ENCODE measurements at regions not wholly inside any gene's neighbourhood (a gene's known extent, or its start where the extent isn't known, plus 50 kb on each side); places are given as distances from the start of the nearest gene placed in this dataset.
A peak's percentile ranks its signal among the peaks of the same experiment; 100 is the strongest.
"Not testable (repeated sequence)": the region's sequence is repeated elsewhere in the genome, so short reads cannot be mapped to it uniquely, and the experiment has no call there.

GRCh38 chr16:15307184-15307583 lies 70.9 kb downstream of the NPIPA5 start:
- POLR2A ChIA-PET; H3K27me3 ChIP-seq (ENCODE audit: control insufficient read depth, insufficient read depth, low read length); H3K9me3 ChIP-seq (ENCODE audit: control insufficient read depth, insufficient read depth, low read length); H3K4me3 ChIP-seq (ENCODE audit: low read depth, low read length); H3K27ac ChIP-seq (ENCODE audit: low read depth, low read length); DNase-seq (ENCODE audit: low read depth, low spot score); CTCF ChIA-PET: not testable (repeated sequence)

GRCh38 chr16:15305889-15306288 lies 72.2 kb downstream of the NPIPA5 start:
- DNase-seq (ENCODE audit: low read depth, low spot score): peak; percentile 8
- POLR2A ChIA-PET; H3K4me3 ChIP-seq (ENCODE audit: low read depth, low read length); H3K27me3 ChIP-seq (ENCODE audit: control insufficient read depth, insufficient read depth, low read length); H3K9me3 ChIP-seq (ENCODE audit: control insufficient read depth, insufficient read depth, low read length); CTCF ChIA-PET; H3K27ac ChIP-seq (ENCODE audit: low read depth, low read length): not testable (repeated sequence)

- H3K27ac ChIP-seq (ENCODE audit: low read depth, low read length); POLR2A ChIA-PET; DNase-seq (ENCODE audit: low read depth, low spot score): not testable (repeated sequence)
These were observed 74.3 kb downstream of the NPIPA5 start for GRCh38 chr16:15303667-15304324.

GRCh38 chr16:15297104-15297503 lies 81.0 kb downstream of the NPIPA5 start:
- CTCF ChIA-PET; H3K27me3 ChIP-seq (ENCODE audit: control insufficient read depth, insufficient read depth, low read length); H3K4me3 ChIP-seq (ENCODE audit: low read depth, low read length); POLR2A ChIA-PET; DNase-seq (ENCODE audit: low read depth, low spot score); H3K9me3 ChIP-seq (ENCODE audit: control insufficient read depth, insufficient read depth, low read length); H3K27ac ChIP-seq (ENCODE audit: low read depth, low read length): not testable (repeated sequence)

More at GRCh38 chr16:15303667-15304324, 74.3 kb downstream of the NPIPA5 start:
- H3K4me3 ChIP-seq (ENCODE audit: low read depth, low read length); CTCF ChIA-PET; H3K27me3 ChIP-seq (ENCODE audit: control insufficient read depth, insufficient read depth, low read length); H3K9me3 ChIP-seq (ENCODE audit: control insufficient read depth, insufficient read depth, low read length): not testable (repeated sequence)

- DNase-seq (ENCODE audit: low read depth, low spot score); H3K27ac ChIP-seq (ENCODE audit: low read depth, low read length); H3K27me3 ChIP-seq (ENCODE audit: control insufficient read depth, insufficient read depth, low read length); H3K4me3 ChIP-seq (ENCODE audit: low read depth, low read length); H3K9me3 ChIP-seq (ENCODE audit: control insufficient read depth, insufficient read depth, low read length); CTCF ChIA-PET; POLR2A ChIA-PET: not testable (repeated sequence)
These were observed 103.3 kb downstream of the NPIPA5 start for GRCh38 chr16:15274796-15275195.

GRCh38 chr16:15273964-15274363 lies 104.1 kb downstream of the NPIPA5 start:
- DNase-seq (ENCODE audit: low read depth, low spot score); CTCF ChIA-PET; H3K4me3 ChIP-seq (ENCODE audit: low read depth, low read length); H3K27me3 ChIP-seq (ENCODE audit: control insufficient read depth, insufficient read depth, low read length); POLR2A ChIA-PET; H3K9me3 ChIP-seq (ENCODE audit: control insufficient read depth, insufficient read depth, low read length); H3K27ac ChIP-seq (ENCODE audit: low read depth, low read length): not testable (repeated sequence)

GRCh38 chr16:15266941-15267340 lies 111.2 kb downstream of the NPIPA5 start:
- H3K27ac ChIP-seq (ENCODE audit: low read depth, low read length); H3K4me3 ChIP-seq (ENCODE audit: low read depth, low read length); H3K9me3 ChIP-seq (ENCODE audit: control insufficient read depth, insufficient read depth, low read length); POLR2A ChIA-PET; H3K27me3 ChIP-seq (ENCODE audit: control insufficient read depth, insufficient read depth, low read length); DNase-seq (ENCODE audit: low read depth, low spot score); CTCF ChIA-PET: not testable (repeated sequence)

- CTCF ChIA-PET; H3K27ac ChIP-seq (ENCODE audit: low read depth, low read length); H3K4me3 ChIP-seq (ENCODE audit: low read depth, low read length); H3K9me3 ChIP-seq (ENCODE audit: control insufficient read depth, insufficient read depth, low read length); DNase-seq (ENCODE audit: low read depth, low spot score); H3K27me3 ChIP-seq (ENCODE audit: control insufficient read depth, insufficient read depth, low read length); POLR2A ChIA-PET: not testable (repeated sequence)
These were observed 115.9 kb downstream of the NPIPA5 start for GRCh38 chr16:15262212-15262611.

- H3K9me3 ChIP-seq (ENCODE audit: control insufficient read depth, insufficient read depth, low read length); DNase-seq (ENCODE audit: low read depth, low spot score); H3K27me3 ChIP-seq (ENCODE audit: control insufficient read depth, insufficient read depth, low read length); H3K4me3 ChIP-seq (ENCODE audit: low read depth, low read length); POLR2A ChIA-PET; H3K27ac ChIP-seq (ENCODE audit: low read depth, low read length); CTCF ChIA-PET: not testable (repeated sequence)
These were observed 130.1 kb downstream of the NPIPA5 start for GRCh38 chr16:15247971-15248370.

- POLR2A ChIA-PET; H3K27me3 ChIP-seq (ENCODE audit: control insufficient read depth, insufficient read depth, low read length); H3K4me3 ChIP-seq (ENCODE audit: low read depth, low read length); DNase-seq (ENCODE audit: low read depth, low spot score); H3K27ac ChIP-seq (ENCODE audit: low read depth, low read length); H3K9me3 ChIP-seq (ENCODE audit: control insufficient read depth, insufficient read depth, low read length); CTCF ChIA-PET: not testable (repeated sequence)
These were observed 141.3 kb downstream of the NPIPA5 start for GRCh38 chr16:15236674-15237323.

GRCh38 chr16:15235140-15235539 lies 141.1 kb upstream of the RRN3 start:
- CTCF ChIA-PET; POLR2A ChIA-PET; H3K27me3 ChIP-seq (ENCODE audit: control insufficient read depth, insufficient read depth, low read length); DNase-seq (ENCODE audit: low read depth, low spot score); H3K27ac ChIP-seq (ENCODE audit: low read depth, low read length); H3K9me3 ChIP-seq (ENCODE audit: control insufficient read depth, insufficient read depth, low read length); H3K4me3 ChIP-seq (ENCODE audit: low read depth, low read length): not testable (repeated sequence)

GRCh38 chr16:15234702-15235101 lies 140.6 kb upstream of the RRN3 start:
- DNase-seq (ENCODE audit: low read depth, low spot score); CTCF ChIA-PET; H3K4me3 ChIP-seq (ENCODE audit: low read depth, low read length); H3K27me3 ChIP-seq (ENCODE audit: control insufficient read depth, insufficient read depth, low read length); POLR2A ChIA-PET; H3K9me3 ChIP-seq (ENCODE audit: control insufficient read depth, insufficient read depth, low read length); H3K27ac ChIP-seq (ENCODE audit: low read depth, low read length): not testable (repeated sequence)

All from AG04450 (cell line).